ENCODE measurements at regions not wholly inside any gene's neighbourhood (a gene's known extent, or its start where the extent isn't known, plus 50 kb on each side); places are given as distances from the start of the nearest gene placed in this dataset.

DNA sequence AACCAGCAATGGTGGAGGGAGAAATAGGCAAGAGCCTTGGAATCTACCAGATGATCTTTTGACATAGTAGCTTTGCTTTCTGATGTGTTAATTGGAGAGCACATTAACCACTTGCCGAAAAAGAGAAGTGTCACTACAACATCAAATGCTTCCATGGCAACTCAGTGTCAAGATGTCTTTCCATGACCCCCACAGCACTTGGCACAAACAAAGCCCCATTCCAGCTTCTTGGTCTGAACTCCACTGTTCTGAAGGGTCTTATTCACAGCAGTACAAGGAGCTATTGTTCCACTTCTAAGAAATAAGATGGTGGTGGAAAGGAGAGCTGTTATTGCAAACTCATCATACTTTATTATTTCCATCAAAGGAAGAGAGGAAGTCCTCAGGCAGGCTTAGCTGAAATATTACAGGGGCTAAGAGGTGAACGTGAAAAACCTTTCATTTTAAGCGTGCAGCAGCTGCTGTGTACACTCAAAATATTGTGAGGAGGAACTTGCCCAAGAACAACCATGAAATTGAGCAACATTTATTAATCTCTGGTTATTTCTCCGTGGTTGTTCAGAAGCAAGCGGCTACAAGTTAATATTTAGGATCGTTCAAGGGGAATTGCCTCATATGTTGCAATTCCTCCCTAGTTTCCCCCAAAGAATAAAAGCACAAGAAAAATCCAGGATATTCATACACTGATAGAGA lies 354.8 kb upstream of the CELF2 start:
- Histone ChIP-seq H2BK15ac (ENCODE audit: low read depth, low read length) (peak overlapping the region; percentile 26; the same call in 1 of the 3 replicates), H3K9me3 (ENCODE audit: control insufficient read depth, insufficient read depth, low read length) (peaks cover 3% of the 10 kb centered on the region; the same call in 1 of the 2 replicates), H3K4ac (ENCODE audit: low read depth, low read length) (peak overlapping the region; percentile 19; the same call in 1 of the 2 replicates), H3K36me3 (ENCODE audit: control insufficient read depth, insufficient read depth, low read length) (no peaks in the 10 kb centered on the region), H2AK9ac (replicated peaks; ENCODE audit: low read depth, low read length, poor library complexity) (no peak overlapping the region), H2BK5ac (ENCODE audit: low read depth, low read length, poor library complexity, severe bottlenecking) (no peak overlapping the region), H3K18ac (ENCODE audit: low read depth, low read length) (peak overlapping the region; percentile 88; the same call in 1 of the 2 replicates), H2AK5ac (ENCODE audit: low read depth, low read length) (no peak overlapping the region), H3K4me3 (ENCODE audit: insufficient read depth, low read depth, low read length) (no peak overlapping the region), H2BK20ac (ENCODE audit: low read depth, low read length) (peak overlapping the region; percentile 14; the same call in 1 of the 2 replicates), H4K8ac (ENCODE audit: low read depth in 2 of 2, low read length in 2 of 2) (peak overlapping the region in 1 of 2 experiments; percentile 29; a peak in 2 of 4 replicates), H3K27ac (ENCODE audit: insufficient read depth, low read length) (no peak overlapping the region), H2BK120ac (ENCODE audit: low read depth, low read length) (no peak overlapping the region; the same call in 1 of the 2 replicates), H3K79me1 (ENCODE audit: low read depth in 1 of 2, low read length in 2 of 2) (no peaks in the 10 kb centered on the region), H3K9ac (ENCODE audit: low read depth, low read length) (no peak overlapping the region), H3K4me1 (ENCODE audit: control insufficient read depth, insufficient read depth, low read length) (peaks cover 9% of the 10 kb centered on the region), H3K27me3 (ENCODE audit: control insufficient read depth, insufficient read depth, low read length) (no peaks in the 10 kb centered on the region), H3K23ac (ENCODE audit: low read depth, low read length) (no peak overlapping the region), H3K56ac (ENCODE audit: extremely low read depth, insufficient read depth, low read length) (no peak overlapping the region), H4K91ac (ENCODE audit: insufficient read depth, low read depth, low read length) (no peak overlapping the region), H2AFZ (replicated peaks; ENCODE audit: low read length, poor library complexity) (no peak overlapping the region), H3K14ac (replicated peaks; ENCODE audit: low read depth, low read length) (no peak overlapping the region), H4K20me1 (ENCODE audit: insufficient read depth, low read length) (no peaks in the 10 kb centered on the region), H3K9me1 (ENCODE audit: insufficient read depth, low read length) (peaks cover 11% of the 10 kb centered on the region; the same call in 1 of the 2 replicates), H4K5ac (ENCODE audit: low read depth, low read length) (peak overlapping the region; percentile 49; the same call in 1 of the 2 replicates), H3K4me2 (ENCODE audit: low read depth, low read length) (no peak overlapping the region)
- TF ChIP-seq ELK1 (IDR thresholded peaks at IDR 0.05; ENCODE audit: borderline replicate concordance, low read depth, low read length), result no peak
- TF ChIP-seq, protein P1, sequence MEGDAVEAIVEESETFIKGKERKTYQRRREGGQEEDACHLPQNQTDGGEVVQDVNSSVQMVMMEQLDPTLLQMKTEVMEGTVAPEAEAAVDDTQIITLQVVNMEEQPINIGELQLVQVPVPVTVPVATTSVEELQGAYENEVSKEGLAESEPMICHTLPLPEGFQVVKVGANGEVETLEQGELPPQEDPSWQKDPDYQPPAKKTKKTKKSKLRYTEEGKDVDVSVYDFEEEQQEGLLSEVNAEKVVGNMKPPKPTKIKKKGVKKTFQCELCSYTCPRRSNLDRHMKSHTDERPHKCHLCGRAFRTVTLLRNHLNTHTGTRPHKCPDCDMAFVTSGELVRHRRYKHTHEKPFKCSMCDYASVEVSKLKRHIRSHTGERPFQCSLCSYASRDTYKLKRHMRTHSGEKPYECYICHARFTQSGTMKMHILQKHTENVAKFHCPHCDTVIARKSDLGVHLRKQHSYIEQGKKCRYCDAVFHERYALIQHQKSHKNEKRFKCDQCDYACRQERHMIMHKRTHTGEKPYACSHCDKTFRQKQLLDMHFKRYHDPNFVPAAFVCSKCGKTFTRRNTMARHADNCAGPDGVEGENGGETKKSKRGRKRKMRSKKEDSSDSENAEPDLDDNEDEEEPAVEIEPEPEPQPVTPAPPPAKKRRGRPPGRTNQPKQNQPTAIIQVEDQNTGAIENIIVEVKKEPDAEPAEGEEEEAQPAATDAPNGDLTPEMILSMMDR (conservative IDR thresholded peaks at IDR 0.05; ENCODE audit: low read depth, low read length), result no peak
- TF ChIP-seq RFX5 (IDR thresholded peaks at IDR 0.05; ENCODE audit: low read depth, low read length), result no peak
- no peak for TF ChIP-seq NFE2L2 (IDR thresholded peaks at IDR 0.05; ENCODE audit: low read depth, low read length)
- TF ChIP-seq MXI1 (IDR thresholded peaks at IDR 0.05; ENCODE audit: borderline replicate concordance, low read depth, low read length), result no peak
- no peak for TF ChIP-seq FOS (IDR thresholded peaks at IDR 0.05; ENCODE audit: low read depth, low read length)
- TF ChIP-seq SMC3 (IDR thresholded peaks at IDR 0.05; ENCODE audit: low read depth, low read length), result no peak
- no peak for TF ChIP-seq MAZ (IDR thresholded peaks at IDR 0.05; ENCODE audit: borderline replicate concordance, low read depth, low read length)
- TF ChIP-seq POLR2A (IDR thresholded peaks at IDR 0.05; ENCODE audit: low read depth, low read length), result no peak
- TF ChIP-seq, protein P2, sequence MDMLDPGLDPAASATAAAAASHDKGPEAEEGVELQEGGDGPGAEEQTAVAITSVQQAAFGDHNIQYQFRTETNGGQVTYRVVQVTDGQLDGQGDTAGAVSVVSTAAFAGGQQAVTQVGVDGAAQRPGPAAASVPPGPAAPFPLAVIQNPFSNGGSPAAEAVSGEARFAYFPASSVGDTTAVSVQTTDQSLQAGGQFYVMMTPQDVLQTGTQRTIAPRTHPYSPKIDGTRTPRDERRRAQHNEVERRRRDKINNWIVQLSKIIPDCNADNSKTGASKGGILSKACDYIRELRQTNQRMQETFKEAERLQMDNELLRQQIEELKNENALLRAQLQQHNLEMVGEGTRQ (IDR thresholded peaks at IDR 0.05; ENCODE audit: low read depth, low read length), result no peak
- TF ChIP-seq CEBPB (IDR thresholded peaks at IDR 0.05; ENCODE audit: low read depth, low read length), result no peak
- no peak for TF ChIP-seq RAD21 (IDR thresholded peaks at IDR 0.05; ENCODE audit: low read length)
- in situ Hi-C loops (cut with MboI; ENCODE audit: low sequenced_read_pairs), result no loop called here
- WGBS, 2 experiments (ENCODE audit: extremely low coverage in 2 of 2, insufficient read length in 1 of 2), result no CpG with 5 or more reads among the region's 6 CpGs
- intact Hi-C loops (cut with micrococcal nuclease), result loop anchor here (5.0 kb wide), 2 partner anchors 374 to 1056 kb away; no protein-coding TSS in a partner anchor
- DNase-seq (no peak), ATAC-seq (ENCODE audit: low read depth) (no peak)
- POLR2A ChIA-PET (ENCODE audit: unreplicated experiment), result no interaction called here
- dilution Hi-C loops (cut with HindIII; ENCODE audit: low sequenced_read_pairs, unreplicated experiment), result no loop called here
- BruUV-seq (replicated peaks), result no TSS peak
- CTCF ChIA-PET, result no interaction called here

Measured in IMR-90 (cell line).